NCI-H2196 treated with DMSO at 0.1 percent for 48 hours (cell line): ENCODE measurements at regions not wholly inside any gene's neighbourhood (a gene's known extent, or its start where the extent isn't known, plus 50 kb on each side); places are given as distances from the start of the nearest gene placed in this dataset.

Experiments used
- DNase-seq: peaks from one replicate; lab custom pipeline; 2025; ENCODE audit not compliant: unreplicated experiment; lab: John Stamatoyannopoulos, UW

DNA sequence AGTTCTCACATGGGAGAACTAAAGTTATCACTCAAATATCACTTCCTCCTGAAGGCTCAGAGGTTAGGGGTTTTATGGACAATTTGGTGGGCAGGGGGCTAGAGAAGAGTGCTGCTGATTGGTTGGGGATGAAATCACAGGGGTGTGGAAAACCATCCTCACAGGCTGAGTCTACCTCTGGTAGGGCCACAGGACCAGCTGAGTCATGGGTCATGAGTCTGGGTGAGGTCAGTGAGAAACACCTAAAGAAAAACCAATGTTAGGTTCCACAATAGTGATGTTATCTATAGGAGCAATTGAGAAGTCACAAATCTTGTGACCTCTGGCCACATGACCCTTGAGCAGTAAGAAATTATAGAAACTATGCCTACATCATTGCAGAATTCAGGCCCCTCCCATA is 203.3 kb upstream of the TARS1 start:
- DNase-seq, result no peak

GRCh38 chr5:33238826-33239695 is 201.7 kb upstream of the TARS1 start:
- DNase-seq, result no peak

GRCh38 chr5:33240558-33240957 is 200.2 kb upstream of the TARS1 start:
- DNase-seq, result no peak

DNA sequence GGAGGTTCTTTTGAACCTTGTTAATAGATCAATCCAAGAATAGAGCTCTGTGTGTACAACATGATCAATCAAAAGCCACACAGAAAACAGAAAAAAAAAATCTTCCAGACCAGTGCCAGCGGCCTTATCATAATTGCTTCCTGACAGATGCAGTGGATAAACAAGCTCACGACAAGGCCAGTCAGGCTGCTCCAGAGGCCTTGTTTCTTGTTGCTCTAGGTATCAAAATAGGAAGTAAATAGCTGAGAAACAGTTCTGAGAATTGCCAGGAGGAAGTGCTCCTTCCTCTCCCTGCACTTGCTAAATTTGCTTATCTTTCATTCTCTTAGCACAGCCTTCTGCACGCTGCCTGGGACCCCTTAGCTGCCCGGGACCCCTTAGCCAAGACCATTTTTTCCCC is 199.0 kb upstream of the TARS1 start:
- DNase-seq, result no peak

- DNase-seq, result no peak
Measured at GRCh38 chr5:33242277-33242676, 198.5 kb upstream of the TARS1 start.

GRCh38 chr5:33244441-33245150 is 196.2 kb upstream of the TARS1 start:
- no peak for DNase-seq

- DNase-seq, result no peak
Measured at GRCh38 chr5:33254579-33254978, 186.2 kb upstream of the TARS1 start.

DNA sequence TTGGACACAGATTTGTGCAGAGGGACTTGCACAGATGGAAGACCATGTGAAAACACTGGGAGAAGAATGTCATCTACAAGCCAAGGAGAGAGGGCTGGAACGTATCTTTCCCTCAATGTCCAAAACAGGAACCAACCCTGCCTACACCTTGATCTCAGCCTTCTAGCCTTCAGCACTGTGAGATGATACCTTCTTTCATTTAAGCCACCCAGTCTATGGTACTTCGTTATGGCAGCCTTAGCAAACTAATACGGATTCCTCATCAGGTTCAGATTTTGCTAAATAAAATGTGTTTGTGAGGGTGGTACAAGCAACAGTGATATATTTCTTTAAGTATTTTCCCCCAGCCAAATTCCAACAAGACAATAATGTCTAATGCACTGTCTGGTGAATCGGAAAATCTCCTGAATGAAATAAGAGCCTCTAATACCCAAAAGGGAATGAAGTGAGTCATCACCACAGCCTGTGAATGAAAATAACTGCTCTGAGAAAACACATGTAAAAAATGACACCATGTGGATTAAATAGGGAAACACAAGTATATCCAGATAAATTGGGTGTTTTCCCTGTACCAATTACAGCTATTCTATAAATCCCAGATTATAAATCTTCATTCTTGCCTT is 182.8 kb upstream of the TARS1 start:
- no peak for DNase-seq

- no peak for DNase-seq
Measured at GRCh38 chr5:33258553-33258952, 182.2 kb upstream of the TARS1 start.

DNA sequence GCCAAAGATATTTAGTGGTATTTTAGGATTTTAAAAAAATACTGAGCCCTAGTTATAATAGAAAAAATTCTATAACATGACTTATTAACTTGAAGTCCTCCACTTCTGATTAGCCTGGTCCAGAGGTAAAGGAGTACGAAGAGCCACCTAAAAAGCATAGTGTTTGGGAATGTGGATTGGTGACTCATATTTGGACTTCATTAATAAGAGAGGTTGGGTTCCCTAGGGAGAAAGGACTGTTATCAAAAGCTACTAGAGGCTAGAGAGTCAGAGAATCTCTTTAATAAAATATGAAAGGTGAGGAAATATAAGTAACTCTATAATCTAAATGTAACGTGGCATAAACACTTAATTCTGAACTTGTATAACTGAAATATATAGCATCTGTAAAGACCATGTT is 180.7 kb upstream of the TARS1 start:
- DNase-seq, result no peak

- DNase-seq, result no peak
Measured at GRCh38 chr5:33261305-33261704, 179.5 kb upstream of the TARS1 start.

DNA sequence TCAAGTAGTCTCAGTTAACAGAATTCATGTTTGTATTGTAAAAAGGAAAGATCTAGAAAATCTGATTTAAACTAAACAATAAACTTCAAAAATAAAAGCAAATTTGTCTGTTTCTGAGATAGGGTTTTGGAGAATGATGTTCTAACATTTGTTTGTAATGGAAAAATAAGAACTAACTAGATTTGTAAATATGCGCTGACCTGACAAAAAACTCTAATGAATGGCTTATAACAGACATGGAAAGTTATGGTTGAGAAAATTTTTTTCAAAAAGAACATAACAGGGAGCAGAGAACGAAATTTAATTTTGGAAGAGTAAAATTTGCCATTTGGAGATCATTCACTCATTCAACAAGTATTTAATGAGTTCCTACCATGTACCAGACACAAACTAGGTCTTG is 179.0 kb upstream of the TARS1 start:
- no peak for DNase-seq

DNA sequence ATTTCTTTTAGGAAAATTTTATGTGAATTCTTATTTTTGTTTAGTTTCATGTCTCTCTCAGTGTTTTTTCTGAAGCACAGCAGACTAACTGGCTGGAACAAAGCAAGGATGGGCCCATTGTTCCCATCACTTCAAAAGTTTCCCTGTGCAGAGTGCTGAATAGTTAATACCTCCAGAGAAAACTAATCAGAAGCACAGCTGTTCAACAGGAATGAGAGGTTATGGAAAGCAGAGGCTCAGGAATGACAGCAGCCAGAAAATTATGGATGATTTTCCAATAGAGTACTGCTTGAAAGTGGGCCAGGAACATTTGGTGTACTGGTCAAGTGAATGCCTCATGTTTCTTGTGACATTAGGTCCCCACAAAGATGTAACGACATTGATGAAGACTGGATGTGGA is 173.0 kb upstream of the TARS1 start:
- no peak for DNase-seq

- DNase-seq, result no peak
Measured at GRCh38 chr5:33268374-33268773, 172.4 kb upstream of the TARS1 start.

DNA sequence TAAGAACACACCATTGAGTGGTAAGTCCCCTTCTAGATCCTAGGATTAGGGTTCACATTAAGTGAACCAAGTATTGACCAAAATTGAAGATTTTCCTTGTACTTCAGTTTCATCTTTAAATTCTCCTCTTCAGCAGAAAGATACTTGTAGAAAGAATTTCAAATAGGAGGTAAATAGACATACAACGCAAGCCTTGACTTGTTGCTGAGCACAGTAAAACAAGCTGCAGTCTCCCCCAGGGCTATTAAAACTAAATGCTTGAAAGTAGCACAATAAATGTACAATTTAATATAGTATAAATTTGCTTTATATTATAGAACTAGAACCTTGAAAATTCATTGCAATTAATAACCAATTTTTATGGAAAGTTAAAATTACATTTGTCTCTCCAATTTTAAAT is 170.1 kb upstream of the TARS1 start:
- DNase-seq, result no peak

DNA sequence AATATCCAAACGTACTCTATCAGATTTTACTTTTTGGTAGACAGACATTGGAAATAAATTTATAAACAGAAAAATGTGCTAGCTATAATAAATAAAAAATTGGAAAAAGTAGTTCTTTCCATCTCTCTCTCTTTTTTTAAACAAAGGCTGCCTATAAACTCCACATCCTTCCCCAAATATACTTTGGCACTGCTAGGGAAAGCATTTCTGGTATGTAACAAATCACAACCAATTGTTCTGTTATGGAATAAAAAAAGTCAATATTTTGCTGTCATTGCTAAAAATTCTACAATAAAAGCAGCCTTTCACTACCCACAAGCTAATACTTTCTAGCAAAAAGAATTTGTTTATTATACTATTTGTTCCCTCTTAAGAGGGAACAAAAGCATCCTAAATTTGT is 169.2 kb upstream of the TARS1 start:
- no peak for DNase-seq

DNA sequence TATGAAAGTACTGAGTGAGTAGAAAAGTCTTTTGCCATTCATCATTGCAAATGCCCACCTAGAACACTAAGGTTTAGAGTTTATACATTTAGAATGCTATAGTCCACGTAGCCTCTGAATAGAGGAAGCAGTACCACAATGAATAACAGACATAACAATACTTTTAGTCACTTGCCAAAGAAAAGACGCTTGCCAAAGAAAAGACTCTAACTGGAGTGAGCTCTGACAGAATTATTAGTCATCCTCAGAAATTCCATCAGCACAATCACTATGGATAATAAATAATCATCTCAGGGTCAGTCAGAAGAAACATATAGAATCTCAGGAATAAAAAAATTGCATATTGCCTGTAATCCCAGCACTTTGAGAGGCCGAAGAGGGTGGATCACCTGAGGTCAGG is 168.5 kb upstream of the TARS1 start:
- no peak for DNase-seq

GRCh38 chr5:33273985-33274384 is 166.8 kb upstream of the TARS1 start:
- DNase-seq, result no peak

GRCh38 chr5:33275391-33275790 is 165.4 kb upstream of the TARS1 start:
- no peak for DNase-seq

GRCh38 chr5:33275921-33276627 is 164.7 kb upstream of the TARS1 start:
- DNase-seq, result no peak

GRCh38 chr5:33276628-33276950 is 164.2 kb upstream of the TARS1 start:
- DNase-seq, result no peak
